Neural progenitor cell (in vitro differentiated cells): ENCODE measurements at regions not wholly inside any gene's neighbourhood (a gene's known extent, or its start where the extent isn't known, plus 50 kb on each side); places are given as distances from the start of the nearest gene placed in this dataset.

Source experiments
- CTCF ChIP-seq: fragments of 200-600 bp; sonication (generic); IDR thresholded peaks from 2 replicates; pipeline ENCODE4 v1.5.1; 2017; ENCODE audit warnings: antibody characterized with exemption, mild to moderate bottlenecking
- EZH2 ChIP-seq: fragments of 200-600 bp; sonication (generic); IDR thresholded peaks from 2 replicates; pipeline ENCODE4 v1.6.1; 2017; ENCODE audit warnings: antibody characterized with exemption, mild to moderate bottlenecking, moderate library complexity
- EZH2phosphoT487 ChIP-seq: fragments of 200-600 bp; sonication (generic); IDR thresholded peaks from 2 replicates; pipeline ENCODE4 v1.6.1; 2017; ENCODE audit warnings: antibody characterized with exemption

- TF ChIP-seq CTCF (no peak), EZH2 (no peak), EZH2phosphoT487 (no peak)
These were observed 252.5 kb upstream of the SIX2 start for GRCh38 chr2:45261746-45262145.
